ENCODE measurements at regions not wholly inside any gene's neighbourhood (a gene's known extent, or its start where the extent isn't known, plus 50 kb on each side); places are given as distances from the start of the nearest gene placed in this dataset.

GRCh38 chr6:12361042-12361765 lies 71.0 kb downstream of the EDN1 start:
- TF ChIP-seq CTCF (IDR thresholded peaks at IDR 0.05) = no peak
- no peak for TF ChIP-seq POLR2A (IDR thresholded peaks at IDR 0.05)

All from testis (tissue), 2 donors.